ENCODE measurements at regions not wholly inside any gene's neighbourhood (a gene's known extent, or its start where the extent isn't known, plus 50 kb on each side); places are given as distances from the start of the nearest gene placed in this dataset.
"Not testable (repeated sequence)": the region's sequence is repeated elsewhere in the genome, so short reads cannot be mapped to it uniquely, and the experiment has no call there.

DNA sequence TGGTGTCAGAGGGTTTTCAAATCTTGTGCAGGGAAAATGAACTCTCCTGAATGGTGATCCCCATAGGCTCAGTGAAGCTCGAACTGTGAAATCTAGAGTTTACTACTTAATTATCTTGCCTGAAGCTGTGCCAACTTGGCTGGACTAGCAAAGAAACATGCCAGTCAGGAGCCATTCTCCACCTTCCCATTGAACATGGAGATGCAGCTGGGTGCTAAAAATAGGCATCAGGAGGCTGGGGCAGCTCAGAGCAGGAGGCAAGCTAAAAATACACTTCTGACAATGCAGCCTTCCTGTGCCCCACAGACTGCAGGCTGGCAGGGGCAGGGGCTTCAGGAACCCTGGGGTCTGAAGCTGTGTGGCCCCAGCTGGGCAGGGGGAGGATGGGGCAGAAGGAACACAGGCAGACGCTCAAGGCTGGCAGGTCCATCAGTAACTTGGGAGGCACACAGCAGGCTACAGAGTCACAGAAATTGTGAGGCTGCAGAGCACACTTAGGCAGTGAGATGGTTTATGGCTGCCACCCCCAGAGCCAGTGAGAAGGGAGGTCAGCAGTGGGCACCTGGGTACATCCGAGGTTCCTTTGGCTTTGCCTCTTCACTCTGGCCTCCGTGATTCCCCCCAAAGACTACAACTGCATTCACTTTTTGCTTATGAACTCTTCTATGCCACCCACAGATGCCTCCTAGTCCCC is 155.4 kb upstream of the KCND3 start:
- TF ChIP-seq OVOL3 (tag by site-specific recombination; IDR thresholded peaks at IDR 0.05), result no peak
- no peak for TF ChIP-seq ZNF423 (tag by site-specific recombination; IDR thresholded peaks at IDR 0.05)
- no peak for TF ChIP-seq ZNF37A (tag by site-specific recombination; IDR thresholded peaks at IDR 0.05)
- TF ChIP-seq, protein P1, sequence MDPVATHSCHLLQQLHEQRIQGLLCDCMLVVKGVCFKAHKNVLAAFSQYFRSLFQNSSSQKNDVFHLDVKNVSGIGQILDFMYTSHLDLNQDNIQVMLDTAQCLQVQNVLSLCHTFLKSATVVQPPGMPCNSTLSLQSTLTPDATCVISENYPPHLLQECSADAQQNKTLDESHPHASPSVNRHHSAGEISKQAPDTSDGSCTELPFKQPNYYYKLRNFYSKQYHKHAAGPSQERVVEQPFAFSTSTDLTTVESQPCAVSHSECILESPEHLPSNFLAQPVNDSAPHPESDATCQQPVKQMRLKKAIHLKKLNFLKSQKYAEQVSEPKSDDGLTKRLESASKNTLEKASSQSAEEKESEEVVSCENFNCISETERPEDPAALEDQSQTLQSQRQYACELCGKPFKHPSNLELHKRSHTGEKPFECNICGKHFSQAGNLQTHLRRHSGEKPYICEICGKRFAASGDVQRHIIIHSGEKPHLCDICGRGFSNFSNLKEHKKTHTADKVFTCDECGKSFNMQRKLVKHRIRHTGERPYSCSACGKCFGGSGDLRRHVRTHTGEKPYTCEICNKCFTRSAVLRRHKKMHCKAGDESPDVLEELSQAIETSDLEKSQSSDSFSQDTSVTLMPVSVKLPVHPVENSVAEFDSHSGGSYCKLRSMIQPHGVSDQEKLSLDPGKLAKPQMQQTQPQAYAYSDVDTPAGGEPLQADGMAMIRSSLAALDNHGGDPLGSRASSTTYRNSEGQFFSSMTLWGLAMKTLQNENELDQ (tag by site-specific recombination; IDR thresholded peaks at IDR 0.05; ENCODE audit: low read depth), result no peak
- no peak for TF ChIP-seq ZNF692 (tag by site-specific recombination; IDR thresholded peaks at IDR 0.05)
- no peak for TF ChIP-seq ZNF146 (tag by site-specific recombination; IDR thresholded peaks at IDR 0.05)
- TF ChIP-seq SCRT1 (tag by site-specific recombination; IDR thresholded peaks at IDR 0.05; ENCODE audit: borderline replicate concordance), result no peak
- TF ChIP-seq ZNF114 (tag by site-specific recombination; IDR thresholded peaks at IDR 0.05), result no peak
- TF ChIP-seq KLF1 (tag by site-specific recombination; IDR thresholded peaks at IDR 0.05), result no peak
- no peak for TF ChIP-seq ZNF148 (tag by site-specific recombination; IDR thresholded peaks at IDR 0.05; ENCODE audit: borderline replicate concordance)
- TF ChIP-seq ZNF560 (tag by site-specific recombination; IDR thresholded peaks at IDR 0.05; ENCODE audit: borderline replicate concordance), result no peak
- no peak for TF ChIP-seq ZSCAN5A (tag by site-specific recombination; IDR thresholded peaks at IDR 0.05)
- no peak overlapping the region for H3K4me3 ChIP-seq (ENCODE audit: low read depth, low read length)
- H3K4me1 ChIP-seq (ENCODE audit: control insufficient read depth, insufficient read depth, low read length), result no peaks in the 10 kb centered on the region
- no peaks in the 10 kb centered on the region for H3K9me3 ChIP-seq (ENCODE audit: control insufficient read depth, insufficient read depth, low read depth, low read length)
- H3K36me3 ChIP-seq (ENCODE audit: control insufficient read depth in 2 of 2, insufficient read depth in 1 of 2, low read length in 2 of 2), result no peaks in the 10 kb centered on the region
- H3K27ac ChIP-seq (ENCODE audit: extremely low read depth, low read depth, low read length), result no peak overlapping the region
- ChIA-PET POLR2A (no interaction called here), CTCF (interaction anchor here (0.6 kb wide), 1 partner anchor 122 kb away, joined by 3 read pairs; no protein-coding TSS in a partner anchor)

DNA sequence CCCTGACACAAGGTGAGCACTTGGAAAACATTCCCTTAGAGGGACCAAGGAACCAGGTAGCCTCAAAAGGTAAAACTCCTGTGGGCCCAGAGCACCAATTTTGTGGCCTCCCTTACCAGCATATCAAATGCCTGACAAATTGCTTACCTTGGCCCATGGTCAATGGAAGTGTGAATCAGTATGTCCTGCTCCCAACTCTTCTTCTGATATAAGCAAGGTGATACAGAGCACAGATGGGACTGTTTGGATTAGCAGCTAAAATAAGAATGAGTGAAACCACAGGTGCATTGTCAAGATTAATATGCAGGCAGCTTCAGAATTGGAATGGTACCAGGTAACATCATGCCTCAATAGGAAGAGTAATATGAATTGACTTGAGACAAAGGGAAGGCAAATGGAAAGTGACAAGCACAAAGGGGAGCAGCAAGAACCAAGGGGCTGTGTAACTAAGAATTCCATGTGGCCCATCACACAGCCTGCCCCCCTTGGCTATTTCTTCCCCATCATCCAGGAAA is 156.8 kb upstream of the KCND3 start:
- H3K36me3 ChIP-seq (ENCODE audit: control insufficient read depth in 2 of 2, insufficient read depth in 1 of 2, low read length in 2 of 2), result no peaks in the 10 kb centered on the region
- ChIA-PET CTCF (no interaction called here), POLR2A (no interaction called here)
- H3K9me3 ChIP-seq (ENCODE audit: control insufficient read depth, insufficient read depth, low read depth, low read length), result no peaks in the 10 kb centered on the region
- TF ChIP-seq ZNF350 (tag by site-specific recombination; IDR thresholded peaks at IDR 0.05) (no peak), ZNF214 (tag by site-specific recombination; IDR thresholded peaks at IDR 0.05; ENCODE audit: borderline replicate concordance) (no peak), ZNF302 (tag by site-specific recombination; IDR thresholded peaks at IDR 0.05; ENCODE audit: low read depth) (no peak), ZNF169 (tag by site-specific recombination; IDR thresholded peaks at IDR 0.05) (no peak), ZNF132 (tag by site-specific recombination; IDR thresholded peaks at IDR 0.05; ENCODE audit: borderline replicate concordance) (no peak), ZNF549 (tag by site-specific recombination; IDR thresholded peaks at IDR 0.05) (no peak), HOXA7 (CRISPR knock-in tag; IDR thresholded peaks at IDR 0.05; ENCODE audit: borderline replicate concordance) (no peak), WT1 (tag by site-specific recombination; IDR thresholded peaks at IDR 0.05) (no peak)
- TF ChIP-seq, protein P2, sequence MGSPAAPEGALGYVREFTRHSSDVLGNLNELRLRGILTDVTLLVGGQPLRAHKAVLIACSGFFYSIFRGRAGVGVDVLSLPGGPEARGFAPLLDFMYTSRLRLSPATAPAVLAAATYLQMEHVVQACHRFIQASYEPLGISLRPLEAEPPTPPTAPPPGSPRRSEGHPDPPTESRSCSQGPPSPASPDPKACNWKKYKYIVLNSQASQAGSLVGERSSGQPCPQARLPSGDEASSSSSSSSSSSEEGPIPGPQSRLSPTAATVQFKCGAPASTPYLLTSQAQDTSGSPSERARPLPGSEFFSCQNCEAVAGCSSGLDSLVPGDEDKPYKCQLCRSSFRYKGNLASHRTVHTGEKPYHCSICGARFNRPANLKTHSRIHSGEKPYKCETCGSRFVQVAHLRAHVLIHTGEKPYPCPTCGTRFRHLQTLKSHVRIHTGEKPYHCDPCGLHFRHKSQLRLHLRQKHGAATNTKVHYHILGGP (tag by site-specific recombination; IDR thresholded peaks at IDR 0.05), result no peak
- H3K4me3 ChIP-seq (ENCODE audit: low read depth, low read length), result no peak overlapping the region
- H3K4me1 ChIP-seq (ENCODE audit: control insufficient read depth, insufficient read depth, low read length), result no peaks in the 10 kb centered on the region
- H3K27ac ChIP-seq (ENCODE audit: extremely low read depth, low read depth, low read length), result no peak overlapping the region

- H3K4me1 ChIP-seq (ENCODE audit: control insufficient read depth, insufficient read depth, low read length); H3K4me3 ChIP-seq (ENCODE audit: low read depth, low read length); H3K36me3 ChIP-seq (ENCODE audit: control insufficient read depth in 2 of 2, insufficient read depth in 1 of 2, low read length in 2 of 2); H3K9me3 ChIP-seq (ENCODE audit: control insufficient read depth, insufficient read depth, low read depth, low read length); POLR2A ChIA-PET; H3K27ac ChIP-seq (ENCODE audit: extremely low read depth, low read depth, low read length); CTCF ChIA-PET: not testable (repeated sequence)
Measured at GRCh38 chr1:112160214-112160613, 170.7 kb upstream of the KCND3 start.

Data from HEK293 (cell line).